ENCODE measurements at regions not wholly inside any gene's neighbourhood (a gene's known extent, or its start where the extent isn't known, plus 50 kb on each side); places are given as distances from the start of the nearest gene placed in this dataset.

DNA sequence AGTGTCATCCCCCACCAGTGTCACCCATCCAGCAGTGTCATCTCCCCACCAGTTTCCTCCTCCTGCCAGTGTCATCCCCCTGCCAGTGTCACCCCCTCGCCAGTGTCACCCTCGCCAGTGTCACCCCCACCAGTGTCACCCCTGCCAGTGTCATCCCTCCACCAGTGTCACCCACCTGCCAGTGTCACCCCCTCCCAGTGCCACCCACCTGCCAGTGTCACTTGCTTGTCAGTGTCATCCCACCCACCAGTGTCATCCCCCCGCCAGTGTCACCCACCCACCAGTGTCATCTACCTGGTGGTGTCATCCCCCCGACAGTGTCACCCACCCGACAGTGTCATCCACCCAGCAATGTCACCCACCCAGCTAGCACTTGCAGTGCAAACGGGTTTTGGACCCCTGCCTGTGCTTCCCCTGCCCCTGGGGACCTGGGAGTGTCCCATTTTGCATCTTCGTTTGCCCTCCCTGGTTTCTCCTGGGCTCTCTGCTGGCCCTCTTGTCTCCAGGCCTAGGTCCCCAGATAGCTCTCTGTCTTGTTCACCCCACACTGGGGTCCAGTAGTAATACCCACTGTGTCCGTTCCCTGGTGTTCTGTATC, 99.8 kb upstream of the PRR20G start:
- TF ChIP-seq POLR2A (IDR thresholded peaks at IDR 0.05) (no peak), CTCF (IDR thresholded peaks at IDR 0.05) (no peak)
- no peak overlapping the region for H3K27ac ChIP-seq
- no peaks in the 10 kb centered on the region for H3K4me1 ChIP-seq
- no peak overlapping the region for H3K4me3 ChIP-seq
- no peaks in the 10 kb centered on the region for H3K27me3 ChIP-seq
- DNase-seq, result no peak
- intact Hi-C loops (cut with DNase I; ENCODE audit: low total_unique reads), result no loop called here
- no peaks in the 10 kb centered on the region for H3K9me3 ChIP-seq
- no peaks in the 10 kb centered on the region for H3K36me3 ChIP-seq

GRCh38 chr3:127387119-127387518, 99.3 kb upstream of the PRR20G start:
- H3K9me3 ChIP-seq, result no peaks in the 10 kb centered on the region
- no peak overlapping the region for H3K4me3 ChIP-seq
- DNase-seq, result no peak
- intact Hi-C loops (cut with DNase I; ENCODE audit: low total_unique reads), result no loop called here
- H3K36me3 ChIP-seq, result no peaks in the 10 kb centered on the region
- H3K27me3 ChIP-seq, result no peaks in the 10 kb centered on the region
- no peak overlapping the region for H3K27ac ChIP-seq
- TF ChIP-seq POLR2A (IDR thresholded peaks at IDR 0.05) (no peak), CTCF (IDR thresholded peaks at IDR 0.05) (no peak)
- H3K4me1 ChIP-seq, result no peaks in the 10 kb centered on the region

DNA sequence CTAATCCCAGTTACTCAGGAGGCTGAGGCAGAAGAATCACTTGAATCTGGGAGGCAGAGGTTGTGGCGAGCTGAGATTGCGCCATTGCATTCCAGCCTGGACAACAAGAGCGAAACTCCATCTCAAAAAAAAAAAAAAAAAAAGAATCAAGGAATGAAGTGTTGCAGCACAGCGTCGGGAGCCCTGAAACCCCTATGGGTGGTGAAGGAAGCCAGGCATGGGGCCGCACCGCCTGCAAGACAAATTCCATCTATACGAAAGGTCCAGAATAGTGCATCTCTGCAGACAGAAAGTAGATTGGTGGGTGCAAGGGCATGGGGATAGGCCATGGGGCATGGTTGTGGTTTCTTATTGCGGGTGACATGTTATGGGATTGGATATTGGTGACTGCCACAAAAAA, 98.6 kb upstream of the PRR20G start:
- no peak for DNase-seq
- intact Hi-C loops (cut with DNase I; ENCODE audit: low total_unique reads), result no loop called here
- H3K4me3 ChIP-seq, result no peak overlapping the region
- TF ChIP-seq POLR2A (IDR thresholded peaks at IDR 0.05), result no peak
- TF ChIP-seq CTCF (IDR thresholded peaks at IDR 0.05), result no peak
- no peaks in the 10 kb centered on the region for H3K27me3 ChIP-seq
- H3K36me3 ChIP-seq, result no peaks in the 10 kb centered on the region
- no peaks in the 10 kb centered on the region for H3K4me1 ChIP-seq
- no peak overlapping the region for H3K27ac ChIP-seq
- no peaks in the 10 kb centered on the region for H3K9me3 ChIP-seq

DNA sequence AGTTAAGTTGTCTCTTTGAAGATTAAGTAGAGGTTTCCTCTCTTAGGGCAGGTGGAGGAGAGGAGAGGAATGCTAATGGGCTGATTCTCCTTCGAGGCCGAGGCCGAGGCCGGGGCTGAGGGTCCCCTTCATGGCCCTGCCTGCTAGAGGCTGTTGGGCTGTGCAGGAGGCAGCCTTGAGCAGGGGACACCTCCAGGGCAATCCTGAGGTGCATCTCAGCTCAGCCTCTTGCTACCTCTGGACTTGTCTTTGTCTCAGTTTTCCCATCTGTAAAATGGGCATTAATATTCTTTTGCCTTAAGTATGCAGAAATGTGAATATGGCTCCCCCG, 97.7 kb upstream of the PRR20G start:
- Histone ChIP-seq H3K4me3 (no peak overlapping the region), H3K27ac (no peak overlapping the region), H3K4me1 (no peaks in the 10 kb centered on the region), H3K36me3 (no peaks in the 10 kb centered on the region), H3K9me3 (no peaks in the 10 kb centered on the region), H3K27me3 (no peaks in the 10 kb centered on the region)
- TF ChIP-seq POLR2A (IDR thresholded peaks at IDR 0.05) (no peak), CTCF (IDR thresholded peaks at IDR 0.05) (no peak)
- intact Hi-C loops (cut with DNase I; ENCODE audit: low total_unique reads), result no loop called here
- no peak for DNase-seq

DNA sequence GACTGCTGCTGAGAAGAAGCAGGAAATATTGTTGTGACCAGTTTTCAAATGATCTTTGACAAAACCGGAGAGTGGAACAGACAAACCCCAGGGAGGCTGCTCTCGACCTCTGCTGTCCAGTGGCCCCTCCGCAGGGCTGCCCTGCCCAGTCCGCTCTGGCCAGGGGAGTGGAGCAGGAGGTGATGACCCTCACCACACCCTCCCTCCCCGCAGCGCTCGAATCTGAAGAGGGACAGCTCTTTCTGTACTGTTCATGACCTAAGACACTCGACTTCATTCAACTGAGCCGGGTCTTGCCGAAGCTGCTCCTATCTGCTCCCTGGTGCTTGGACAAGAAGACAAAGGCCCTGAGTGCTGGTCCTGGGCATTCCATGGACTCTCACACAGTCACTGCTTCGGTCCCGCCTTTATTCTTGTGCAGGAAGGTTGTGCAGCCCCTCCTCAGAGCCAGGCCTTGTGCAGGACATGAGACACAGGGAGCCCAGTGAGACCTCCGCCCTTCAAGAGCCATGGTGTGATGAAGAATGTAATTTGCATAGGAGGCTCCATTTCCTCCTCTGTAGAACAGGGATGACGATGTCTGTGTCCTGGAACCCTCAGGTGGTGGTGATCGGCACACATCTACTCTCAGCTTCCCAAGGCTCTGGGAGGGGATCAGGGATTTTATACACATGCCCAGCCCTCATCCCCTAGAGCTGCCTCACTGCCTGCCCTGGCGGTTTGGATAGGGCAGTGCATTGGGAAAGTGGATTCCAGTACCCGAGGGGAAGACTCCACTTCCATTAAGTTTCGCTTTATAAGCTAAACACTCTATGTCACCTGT, 97.1 kb upstream of the PRR20G start:
- no peak overlapping the region for H3K27ac ChIP-seq
- no peak for DNase-seq
- no peaks in the 10 kb centered on the region for H3K36me3 ChIP-seq
- H3K9me3 ChIP-seq, result no peaks in the 10 kb centered on the region
- no peaks in the 10 kb centered on the region for H3K4me1 ChIP-seq
- no peaks in the 10 kb centered on the region for H3K27me3 ChIP-seq
- H3K4me3 ChIP-seq, result no peak overlapping the region
- intact Hi-C loops (cut with DNase I; ENCODE audit: low total_unique reads), result no loop called here
- TF ChIP-seq POLR2A (IDR thresholded peaks at IDR 0.05) (no peak), CTCF (IDR thresholded peaks at IDR 0.05) (no peak)

All from uterus (tissue), 3 donors.